Body of pancreas (tissue), 4 donors: ENCODE measurements at regions not wholly inside any gene's neighbourhood (a gene's known extent, or its start where the extent isn't known, plus 50 kb on each side); places are given as distances from the start of the nearest gene placed in this dataset.

Source experiments
- CTCF ChIP-seq, 7 experiments: fragments of 450-650 bp in 4 of 7; fragments of 200-600 bp in 3 of 7; sonication (generic) in 3 of 7; IDR thresholded peaks; one replicate each; pipeline ENCODE4 v1.5.1; 2016 to 2019; ENCODE audit warnings: antibody characterized with exemption in 7 of 7
- POLR2A ChIP-seq, 3 donors: fragments of 450-650 bp; IDR thresholded peaks; one replicate each; pipeline ENCODE4 v1.6.1; 2016; ENCODE audit warnings: antibody characterized with exemption in 3 of 3, mild to moderate bottlenecking in 2 of 3

GRCh38 chr10:3428826-3429225 lies 256.2 kb upstream of the PITRM1 start:
- TF ChIP-seq CTCF (IDR thresholded peaks at IDR 0.05) (no peak), POLR2A (IDR thresholded peaks at IDR 0.05) (no peak)
